Inferior parietal cortex (tissue), 1 donor: ENCODE measurements at regions not wholly inside any gene's neighbourhood (a gene's known extent, or its start where the extent isn't known, plus 50 kb on each side); places are given as distances from the start of the nearest gene placed in this dataset.

Source experiments
- DNase-seq: peaks from one replicate; pipeline ENCODE4 v3.0.0-alpha.2; 2016; ENCODE audit errors: extremely low spot score

DNA sequence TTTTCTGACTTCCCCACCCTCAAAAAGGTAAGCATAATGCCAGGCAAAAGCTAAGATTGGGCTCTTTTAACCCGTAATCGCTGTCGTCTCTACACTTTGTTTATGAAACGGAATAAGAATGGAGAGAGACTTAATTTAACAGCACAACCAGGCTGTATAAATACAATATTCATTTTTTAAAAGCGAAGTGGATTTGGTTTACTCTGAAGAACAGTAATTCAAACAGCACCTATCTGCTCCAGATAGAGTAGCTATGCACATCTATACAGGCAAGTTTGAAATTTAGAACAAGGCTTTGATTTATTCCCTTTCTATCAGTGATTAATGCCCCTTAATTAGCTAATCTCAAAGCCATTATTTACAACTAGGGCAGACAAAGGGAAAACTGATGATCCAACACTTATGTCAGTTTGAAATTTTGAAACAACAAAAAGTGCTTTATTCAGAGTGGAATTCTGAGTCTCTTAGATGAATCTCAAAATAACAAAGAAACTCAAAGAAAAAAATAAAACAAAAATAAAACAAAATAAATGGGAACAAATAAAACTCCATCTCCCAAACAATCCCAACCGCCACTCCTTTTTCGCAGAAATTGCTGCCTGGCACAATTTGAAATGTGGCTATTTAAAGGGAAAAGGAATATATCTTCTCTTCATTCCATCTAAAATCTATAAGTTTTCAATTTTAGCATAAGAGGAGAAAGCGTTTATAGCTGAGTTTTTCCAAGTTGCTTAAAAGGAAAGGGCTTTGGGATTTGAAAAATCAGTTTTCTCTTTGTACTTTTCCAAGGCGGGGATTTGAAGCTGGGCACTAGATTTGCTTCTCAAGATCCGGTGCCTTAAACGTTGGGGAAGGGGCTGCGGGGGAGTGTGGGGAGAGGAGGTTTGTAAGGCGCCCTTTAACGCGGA, 298.6 kb downstream of the PARP8 start:
- no peak for DNase-seq

DNA sequence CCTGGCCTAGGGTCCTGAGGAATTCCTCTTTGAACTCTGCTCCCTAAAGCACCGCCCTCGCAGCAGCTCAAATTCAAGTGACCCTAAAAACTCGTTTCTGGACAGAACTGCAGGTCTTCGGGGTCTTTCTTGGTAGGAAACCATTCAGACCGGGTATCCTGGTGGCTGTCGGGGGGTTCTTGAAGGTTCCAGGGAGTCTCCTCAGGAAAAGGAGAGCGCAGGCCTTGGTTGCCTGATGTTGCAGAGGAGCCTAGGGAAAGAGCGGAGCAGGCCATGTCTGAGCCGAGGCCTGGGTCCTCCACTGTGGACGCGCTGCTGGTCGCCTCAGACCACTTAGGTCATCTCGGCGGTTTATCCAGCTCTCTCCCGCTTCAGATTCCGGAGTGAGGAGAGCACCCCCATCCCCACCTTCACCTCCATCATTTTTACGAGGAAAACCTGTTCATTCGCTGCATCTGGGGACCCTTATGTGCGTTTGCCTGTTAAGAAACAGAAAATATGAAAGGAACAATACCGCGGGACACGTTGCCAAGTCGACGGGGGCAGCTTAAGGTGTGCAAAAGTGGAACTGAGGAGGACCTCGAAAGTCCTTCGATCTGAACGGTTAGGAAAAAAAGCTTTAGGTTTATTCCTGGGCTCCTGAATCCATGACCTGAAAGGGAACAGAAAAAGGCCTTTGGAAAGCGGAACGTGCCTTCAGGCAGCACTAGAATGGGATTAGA, 299.4 kb downstream of the PARP8 start:
- no peak for DNase-seq

DNA sequence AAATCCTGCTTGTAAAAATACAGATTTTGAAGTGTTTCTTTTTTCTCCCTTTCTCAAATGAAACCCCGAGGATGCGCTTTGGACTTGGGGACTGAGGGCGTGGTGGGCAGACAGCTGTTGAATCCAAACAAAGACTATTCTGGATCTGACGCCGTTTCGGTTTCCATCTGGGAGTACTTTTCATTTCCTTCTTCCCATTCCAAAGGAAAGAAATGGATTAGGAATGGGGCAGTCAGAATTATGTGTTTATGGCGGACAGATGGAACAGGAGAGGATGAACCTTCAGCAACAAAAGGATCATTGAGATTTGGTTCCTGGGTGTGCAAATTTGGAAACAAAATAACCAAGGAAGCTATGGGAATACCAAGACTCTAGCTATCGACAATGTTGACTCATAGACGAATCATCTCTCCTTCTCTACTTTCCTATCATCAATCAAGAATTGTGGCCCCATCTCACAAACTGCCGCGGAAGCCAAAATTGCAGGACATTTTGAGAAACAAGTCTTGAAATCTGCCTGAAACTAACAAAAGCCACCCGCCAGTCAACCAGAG, 300.6 kb downstream of the PARP8 start:
- no peak for DNase-seq

DNA sequence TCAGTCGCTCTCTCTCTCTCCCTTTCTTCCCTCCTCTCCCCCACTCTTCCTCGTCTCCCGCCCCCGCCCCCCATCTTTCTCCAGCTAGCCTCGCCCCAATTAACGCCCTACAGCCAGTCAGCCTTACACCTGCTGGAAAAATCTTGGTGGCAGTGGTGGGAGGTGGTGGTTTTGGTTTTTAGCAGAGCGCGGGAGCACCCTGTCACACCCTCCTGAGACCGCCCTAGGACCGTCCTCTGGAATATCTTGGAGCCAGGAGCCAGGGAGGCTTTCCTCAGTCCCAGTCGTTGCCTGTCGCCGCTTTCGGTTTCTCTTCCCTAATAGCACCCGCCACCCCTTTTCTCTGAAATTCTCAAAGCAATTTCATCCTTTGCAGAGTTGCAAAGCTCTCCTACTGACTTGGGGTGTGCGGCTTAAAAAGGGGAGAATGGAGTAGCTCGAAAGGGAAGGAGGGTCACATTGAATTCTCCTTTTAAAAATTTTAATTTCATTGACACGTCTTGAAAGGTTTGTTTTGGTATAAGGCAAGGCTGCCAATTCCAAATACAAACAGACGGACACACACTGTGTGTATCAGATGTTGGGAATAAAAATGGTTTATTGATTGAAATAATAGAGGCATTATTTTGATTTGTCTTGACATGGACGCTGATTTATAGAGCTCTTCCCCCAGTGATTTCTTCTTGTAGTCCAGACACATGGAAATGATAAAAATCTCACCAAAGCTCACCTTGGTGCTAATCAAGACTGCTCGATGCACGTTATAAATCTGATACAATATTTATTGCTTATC, 301.3 kb downstream of the PARP8 start:
- DNase-seq, result no peak

DNA sequence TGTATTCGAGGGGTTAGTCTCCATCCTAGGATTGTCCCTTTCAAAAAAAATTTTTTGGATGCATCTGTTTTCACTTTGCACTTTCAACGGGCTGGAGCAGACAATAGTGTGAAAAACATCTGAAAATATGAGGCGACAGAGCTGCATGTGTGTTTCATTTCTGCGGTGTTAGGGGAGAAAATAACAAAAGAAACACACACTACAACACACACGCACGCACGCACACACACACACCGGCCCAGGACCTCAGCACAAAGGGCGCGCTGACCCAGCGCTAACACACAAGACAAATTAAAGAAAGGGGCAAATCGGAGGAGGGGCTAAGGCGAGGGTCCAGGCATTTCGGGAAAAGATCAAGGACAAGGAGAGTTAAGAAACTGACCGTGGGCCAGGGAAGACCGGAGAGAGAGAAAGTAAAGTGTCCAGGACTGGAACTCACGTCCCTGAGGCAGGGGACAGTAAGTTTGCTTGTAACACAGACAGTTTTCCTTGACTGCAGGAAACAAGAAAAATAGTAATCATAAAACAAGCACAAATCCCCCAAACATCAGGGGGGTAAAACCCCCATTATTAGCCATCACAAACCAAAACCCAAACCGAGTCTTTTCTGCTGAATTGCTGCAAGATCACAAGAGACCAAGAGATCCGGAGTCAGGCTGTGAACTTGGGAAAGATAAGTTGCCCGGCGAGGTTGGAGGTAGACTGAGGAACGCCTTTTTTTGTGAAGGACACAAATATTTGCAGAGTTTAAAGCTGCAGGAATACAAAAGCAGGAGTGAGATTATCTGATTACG, 302.1 kb downstream of the PARP8 start:
- no peak for DNase-seq

DNA sequence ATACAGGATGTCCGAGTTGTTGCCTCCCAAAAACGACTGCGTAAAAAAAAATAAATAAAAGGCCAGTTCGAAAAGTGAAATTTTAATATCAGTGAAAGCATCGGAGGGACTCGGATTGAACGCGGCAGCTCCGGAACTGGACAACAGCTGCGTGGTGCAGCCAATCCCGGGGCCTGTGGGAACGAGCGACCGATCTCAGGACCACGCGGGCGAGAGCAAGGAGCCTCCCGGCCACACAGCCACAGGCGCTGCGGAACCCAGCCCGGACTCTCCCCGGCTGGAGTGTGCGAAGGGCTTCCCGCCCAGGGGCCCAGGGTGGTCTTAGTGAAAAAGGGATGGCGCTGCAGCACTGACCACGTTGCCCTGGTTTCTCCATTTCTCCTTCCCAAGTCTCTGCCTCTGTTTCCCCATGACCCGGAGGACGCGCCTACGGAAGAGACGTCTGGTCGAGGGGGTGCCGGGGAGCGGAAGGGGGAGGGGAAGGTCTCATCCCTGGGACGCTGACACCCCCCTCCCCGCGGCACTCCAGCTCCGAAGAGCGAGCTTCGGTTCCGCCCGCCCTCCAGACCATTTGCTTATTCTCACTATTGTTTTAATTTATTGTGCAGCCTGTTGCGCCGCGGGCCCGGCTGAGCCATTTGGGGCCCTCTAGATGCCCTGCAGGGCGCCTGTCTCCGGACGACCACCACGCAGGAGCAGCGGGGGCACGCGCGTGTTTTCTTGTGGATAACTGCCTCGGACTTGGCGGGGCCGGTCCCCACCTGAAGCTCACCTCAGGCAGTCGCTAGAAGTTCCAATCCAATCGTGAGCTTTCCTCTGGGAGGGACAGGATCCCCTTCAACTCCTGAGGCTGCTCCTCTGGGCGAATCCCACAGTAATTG, 303.0 kb downstream of the PARP8 start:
- no peak for DNase-seq

DNA sequence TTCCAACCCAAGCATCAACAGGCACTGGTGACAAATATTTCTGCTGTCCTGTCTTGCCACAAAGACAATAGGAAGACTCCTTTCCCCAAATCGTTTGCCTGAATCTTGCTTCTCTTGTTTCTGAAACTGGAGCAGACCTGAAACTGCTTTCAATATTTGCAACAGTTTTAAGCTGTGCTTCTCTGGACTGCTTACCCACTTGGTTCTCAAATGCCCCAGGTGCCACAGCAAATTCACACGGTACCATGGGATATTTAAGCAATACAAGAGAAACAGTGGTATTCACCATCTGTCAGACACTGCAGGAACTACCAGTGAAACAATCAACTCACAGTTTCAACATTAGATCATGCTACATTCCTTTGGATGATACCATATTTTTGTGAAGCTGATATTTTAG, 309.4 kb downstream of the PARP8 start:
- no peak for DNase-seq

DNA sequence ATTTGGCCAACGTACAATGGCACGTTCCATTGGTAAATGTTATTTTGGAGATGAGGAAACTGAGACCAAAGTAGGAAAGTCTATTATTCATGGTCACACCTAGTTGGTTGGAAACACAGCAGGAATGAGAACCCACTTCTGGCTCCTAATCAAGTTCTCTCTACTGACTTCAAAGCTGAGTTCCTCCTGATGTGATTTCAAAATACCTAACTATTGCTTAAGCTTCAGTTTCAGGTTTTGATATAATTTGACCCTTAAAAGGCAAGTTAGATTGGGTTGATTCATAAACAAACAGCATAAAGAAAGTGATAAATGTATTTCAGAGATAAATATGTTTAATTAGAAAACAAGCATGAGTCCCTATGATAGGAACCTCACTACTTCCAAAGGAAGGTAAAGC, 312.5 kb downstream of the PARP8 start:
- no peak for DNase-seq

DNA sequence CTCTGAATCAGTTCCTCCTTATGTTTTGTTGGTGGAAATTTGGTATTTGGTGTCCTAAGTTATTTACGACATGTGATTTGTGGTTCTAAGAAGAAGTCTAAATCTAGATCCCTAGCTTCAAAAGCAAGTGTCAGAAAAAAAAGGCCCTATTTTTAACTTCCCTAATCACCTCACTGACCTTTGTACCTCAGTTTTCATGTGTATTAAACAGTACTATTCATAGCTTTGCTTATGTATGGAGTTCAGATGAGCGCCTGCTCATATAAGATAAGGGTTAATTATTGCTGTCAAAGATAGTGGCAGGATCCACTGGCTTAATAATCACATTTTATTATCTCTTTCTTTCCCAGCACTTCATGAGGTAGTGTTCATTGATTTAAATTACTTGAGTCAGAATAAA, 318.2 kb downstream of the PARP8 start:
- DNase-seq, result no peak

DNA sequence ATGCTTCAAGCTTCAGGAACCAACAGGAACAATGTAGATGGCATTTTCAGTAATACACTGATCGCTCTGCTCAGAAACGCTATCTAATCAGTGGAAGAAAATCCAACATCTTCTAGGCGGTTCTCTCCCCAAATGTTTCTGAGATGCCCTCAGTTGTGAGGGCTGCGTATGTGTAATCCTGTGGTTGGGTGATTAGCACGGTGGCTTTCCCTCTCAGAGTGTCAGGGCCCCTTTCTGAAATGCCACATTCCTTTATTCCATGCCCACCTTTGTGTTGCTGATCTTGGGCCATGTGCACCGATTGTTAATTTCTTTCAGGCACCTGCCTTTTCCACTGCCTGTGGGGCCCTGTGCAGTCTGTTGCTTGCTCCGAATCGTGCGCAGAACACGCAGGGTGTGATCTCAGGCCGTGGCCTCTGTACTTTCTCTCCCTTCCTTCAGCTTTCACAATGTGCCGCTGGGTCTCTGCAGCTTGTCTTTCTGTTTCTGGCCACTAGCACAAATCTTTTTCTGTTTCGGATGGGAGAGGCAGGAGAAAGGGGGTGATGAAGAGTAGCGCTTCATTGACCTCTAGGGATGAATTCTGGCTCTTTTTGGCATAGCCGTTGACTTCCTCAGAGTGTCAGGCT, 324.0 kb downstream of the PARP8 start:
- DNase-seq, result no peak

DNA sequence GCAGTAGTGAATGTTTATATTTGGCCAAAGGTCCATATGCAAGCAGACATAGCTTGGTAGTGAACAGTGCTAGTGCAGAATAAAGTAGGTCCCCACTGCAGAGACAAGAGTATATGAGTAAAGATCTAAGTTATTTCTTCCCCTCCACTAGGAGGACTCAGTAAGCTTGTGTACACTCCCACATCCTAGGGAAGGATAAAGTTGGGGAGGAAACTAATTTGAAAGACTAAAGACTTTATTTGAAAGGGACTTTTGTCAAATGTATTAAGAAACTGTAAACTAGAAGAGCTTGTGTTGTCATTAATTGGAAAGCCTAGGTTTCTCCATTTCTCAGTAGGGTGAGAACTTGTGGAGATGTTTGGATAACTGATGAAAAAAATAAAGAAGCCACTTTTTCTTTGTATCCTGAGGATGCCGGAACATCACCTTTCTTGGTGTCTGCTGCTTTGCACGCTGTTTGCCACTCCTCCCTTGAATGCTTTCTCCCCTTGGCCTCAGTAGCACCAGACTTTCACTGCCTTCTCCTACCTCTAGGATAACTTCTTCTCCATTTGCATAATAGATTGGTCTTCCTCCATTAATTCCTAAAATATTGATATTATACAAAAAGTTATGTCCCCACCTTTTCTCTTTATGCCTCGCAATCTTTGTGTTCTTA, 329.0 kb downstream of the PARP8 start:
- DNase-seq, result no peak

DNA sequence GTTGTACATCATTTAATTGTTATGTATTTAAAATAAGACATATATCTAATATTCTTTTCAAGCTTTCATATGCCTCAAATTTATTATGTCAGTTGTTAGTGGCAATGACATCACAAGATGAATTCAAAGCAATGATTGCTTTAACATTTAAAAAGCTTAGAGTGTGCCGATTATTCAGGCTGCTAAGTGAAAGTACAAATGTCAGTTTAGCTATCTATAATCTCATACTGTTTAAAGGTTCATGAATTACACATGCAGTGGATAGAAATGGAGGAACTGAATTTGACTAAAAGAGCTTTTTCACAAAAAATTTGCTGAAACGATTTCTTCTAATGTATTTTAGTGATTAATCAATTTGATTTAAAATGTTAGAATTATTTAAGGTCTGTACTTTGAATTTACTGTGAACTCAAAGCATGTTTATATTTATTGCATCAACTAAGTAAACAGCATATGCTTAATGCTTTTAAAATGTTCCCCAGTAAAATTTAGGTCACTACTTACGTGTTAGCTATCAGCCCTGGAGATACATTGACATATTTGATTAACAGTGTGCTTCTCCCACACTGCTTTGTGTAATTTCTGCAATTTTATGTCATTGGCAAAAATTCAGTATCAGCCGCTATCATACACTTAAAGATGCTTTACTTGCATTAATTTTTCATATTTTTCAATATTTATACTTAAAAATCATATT, 334.9 kb downstream of the PARP8 start:
- no peak for DNase-seq

DNA sequence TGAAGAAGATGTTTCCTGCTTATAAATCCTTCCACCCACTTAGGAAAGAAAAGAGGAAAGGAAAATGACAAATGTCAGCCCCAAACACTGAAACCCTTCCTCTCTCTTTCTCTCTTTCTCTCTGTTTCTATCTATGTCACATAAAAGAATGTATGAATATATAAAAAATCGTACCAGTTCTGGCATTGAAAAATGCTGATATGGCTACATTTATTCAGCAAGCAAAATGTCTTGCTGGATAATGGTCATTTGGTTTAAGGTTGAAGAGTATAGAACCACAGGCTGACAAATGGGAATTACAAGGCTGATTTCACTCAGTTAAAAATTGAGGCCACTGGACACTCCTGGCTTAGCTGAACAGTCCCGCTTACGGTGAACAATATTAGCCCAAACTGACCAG, 335.9 kb downstream of the PARP8 start:
- DNase-seq, result no peak

DNA sequence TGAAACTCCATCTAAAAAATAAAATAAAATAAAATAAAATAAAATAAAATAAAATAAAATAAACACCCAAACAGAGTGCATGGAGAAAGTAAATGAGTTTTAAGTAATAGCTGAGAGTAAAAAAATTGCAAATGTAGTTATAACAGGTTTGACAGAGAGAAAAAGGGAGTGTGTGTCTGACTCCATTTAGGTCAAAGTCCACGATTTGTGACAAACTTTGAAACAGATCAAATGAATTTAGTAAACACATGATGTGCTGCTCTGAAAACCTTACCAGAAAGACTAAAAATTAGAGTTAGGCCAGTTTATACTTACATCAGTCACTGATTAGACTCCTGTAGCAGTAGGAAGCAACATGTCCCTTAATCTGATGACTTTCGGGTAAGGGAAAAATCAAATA, 346.6 kb downstream of the PARP8 start:
- no peak for DNase-seq

DNA sequence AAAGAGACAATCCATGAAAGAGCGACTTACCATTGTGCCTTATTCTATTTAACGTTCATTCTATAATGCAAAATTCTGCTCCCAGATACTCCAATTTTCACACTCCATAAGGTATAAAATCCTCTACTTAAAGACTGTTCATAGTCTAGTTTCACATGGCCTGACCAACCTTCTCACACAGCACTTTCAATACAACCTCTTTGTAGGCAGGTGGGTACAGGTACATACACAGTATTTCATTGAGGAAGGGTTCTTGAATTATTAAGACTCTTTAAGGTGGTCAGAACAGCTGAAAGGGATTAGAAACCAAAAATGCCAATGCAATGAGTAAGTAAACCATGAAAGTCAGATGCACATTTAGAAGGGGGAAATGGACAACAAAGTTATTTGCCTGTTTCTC, 352.0 kb downstream of the PARP8 start:
- DNase-seq, result no peak

DNA sequence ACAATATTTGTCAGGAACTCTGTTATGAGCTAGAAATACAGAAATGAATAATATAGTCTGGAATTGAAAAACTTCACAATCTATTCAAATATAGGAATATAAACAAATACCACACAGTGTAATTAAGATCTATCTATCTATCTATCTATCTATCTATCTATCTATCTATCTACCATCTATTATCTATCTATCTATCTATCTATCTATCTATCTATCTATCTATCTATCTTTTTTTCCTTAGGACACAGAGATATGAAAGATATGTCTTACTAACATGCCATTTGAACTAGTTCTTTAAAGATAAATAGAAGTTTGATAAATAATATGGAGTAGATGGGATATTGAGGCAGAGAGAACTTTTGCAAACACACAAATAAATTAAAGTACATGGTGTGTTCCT, 357.8 kb downstream of the PARP8 start:
- no peak for DNase-seq

DNA sequence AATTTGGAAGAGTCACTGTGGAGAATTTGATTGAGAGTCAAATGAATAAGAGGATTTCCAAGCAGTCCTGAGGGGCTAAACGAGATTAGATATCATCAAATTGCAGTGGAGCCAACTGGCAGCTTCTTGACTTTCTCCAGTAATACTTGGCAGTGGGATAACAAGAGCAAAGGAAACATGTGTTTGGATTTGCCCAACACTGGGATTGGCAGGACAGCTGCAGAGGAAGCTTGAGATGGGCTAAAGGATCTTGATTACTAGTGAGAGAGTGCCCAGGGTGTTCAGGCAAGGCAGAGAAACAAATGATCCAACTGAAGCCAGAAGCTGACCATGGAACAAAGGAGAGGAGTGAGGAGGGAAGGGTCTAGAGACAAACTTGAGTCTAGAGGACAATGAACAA, 356.0 kb upstream of the ISL1 start:
- no peak for DNase-seq

DNA sequence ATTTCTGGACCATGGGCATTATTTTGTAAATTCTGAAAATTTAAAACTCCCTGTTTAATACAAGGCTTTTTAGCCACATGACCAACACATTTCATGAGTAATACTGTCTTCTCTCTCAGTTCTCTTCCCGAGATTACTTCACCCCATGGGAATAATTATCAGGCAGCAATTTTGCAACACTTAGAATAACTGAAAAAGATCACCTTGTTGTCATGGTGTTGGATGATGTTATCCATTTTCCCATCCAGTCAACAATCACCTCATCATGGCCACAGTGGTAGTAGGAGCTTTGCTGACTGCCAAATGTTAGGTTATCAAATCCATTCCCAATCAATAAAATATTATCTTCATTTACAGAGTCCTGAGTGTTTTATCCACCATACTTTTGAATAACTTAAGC, 354.9 kb upstream of the ISL1 start:
- no peak for DNase-seq

DNA sequence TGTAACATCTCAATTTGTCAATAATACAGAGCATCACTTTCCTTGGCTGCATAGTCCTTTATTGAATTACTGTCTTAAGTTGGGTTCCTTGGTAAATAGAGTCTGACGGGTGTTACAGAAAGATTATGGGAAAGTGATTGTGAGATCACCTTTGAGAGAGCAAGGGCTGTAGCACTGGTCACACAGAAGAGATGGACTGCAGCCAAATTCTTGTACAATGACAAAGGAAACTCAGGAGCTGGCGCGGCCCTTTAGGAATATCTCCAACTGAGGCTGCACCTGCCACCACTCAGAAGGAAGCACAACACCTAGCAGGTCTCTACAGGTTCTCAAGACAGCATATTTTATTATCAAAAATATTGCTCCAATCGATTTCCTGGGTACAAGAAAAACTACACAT, 350.0 kb upstream of the ISL1 start:
- DNase-seq, result no peak
